PFSK-1 (cell line): ENCODE measurements at regions not wholly inside any gene's neighbourhood (a gene's known extent, or its start where the extent isn't known, plus 50 kb on each side); places are given as distances from the start of the nearest gene placed in this dataset.

Source experiments
- POLR2AphosphoS5 ChIP-seq: IDR thresholded peaks from 2 replicates; pipeline ENCODE4 v1.6.1; 2012; ENCODE audit warnings: low read depth, mild to moderate bottlenecking, control low read depth, low read length, moderate library complexity
- REST ChIP-seq, 2 experiments: IDR thresholded peaks; 2 replicates each; pipeline versions ENCODE4 v1.6.1 to v1.8.0; 2011 to 2012; ENCODE audit warnings: low read depth in 2 of 2, low read length in 2 of 2, control low read depth in 1 of 2, inconsistent platforms in 1 of 2, mild to moderate bottlenecking in 1 of 2, moderate library complexity in 1 of 2; ENCODE audit not compliant: insufficient read depth in 1 of 2
- SIN3A ChIP-seq: IDR thresholded peaks from 2 replicates; pipeline ENCODE4 v1.6.1; 2012; ENCODE audit warnings: mild to moderate bottlenecking, low read length, moderate library complexity, borderline replicate concordance; ENCODE audit not compliant: insufficient read depth
- TAF1 ChIP-seq: IDR thresholded peaks from 2 replicates; pipeline ENCODE4 v1.6.1; 2012; ENCODE audit warnings: low read length, control low read depth, borderline replicate concordance; ENCODE audit not compliant: insufficient read depth

DNA sequence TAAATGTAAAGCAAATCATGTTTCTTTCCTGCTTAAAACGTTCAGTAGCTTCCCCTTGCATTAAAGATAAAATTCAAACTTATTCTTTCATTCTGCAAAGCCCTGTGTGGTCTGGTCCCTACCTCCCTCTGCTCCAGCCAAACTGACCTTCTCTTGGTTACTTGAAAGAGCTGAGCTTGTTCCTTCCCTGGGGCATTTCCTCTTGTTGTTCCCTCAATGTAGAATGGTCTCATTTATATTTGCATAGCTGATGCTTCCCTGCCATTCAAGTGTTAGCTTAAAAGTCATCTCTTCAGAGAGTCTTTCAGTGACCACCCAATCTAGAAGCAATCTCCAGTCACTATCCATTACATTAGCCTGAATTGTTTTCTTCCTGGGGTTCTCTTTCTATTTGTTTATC lies 1618.5 kb upstream of the TENM4 start:
- TF ChIP-seq TAF1 (no peak), POLR2AphosphoS5 (no peak), REST (IDR thresholded peaks at IDR 0.05; ENCODE audit: insufficient read depth in 1 of 2, low read depth in 2 of 2, low read length in 2 of 2) (no peak), SIN3A (no peak)
